Neural cell (in vitro differentiated cells): ENCODE measurements at regions not wholly inside any gene's neighbourhood (a gene's known extent, or its start where the extent isn't known, plus 50 kb on each side); places are given as distances from the start of the nearest gene placed in this dataset.

Experiments used
- H2AFZ ChIP-seq: fragments of 200-600, 300-800 bp; sonication (generic), shearing (Covaris generic); 2 replicates; pipeline ENCODE4 v1.6.0; 2014; ENCODE audit warnings: low read depth, mild to moderate bottlenecking, antibody characterized with exemption, low read length, moderate library complexity
- H3F3A ChIP-seq: fragments of 200-600 bp; shearing (Covaris generic); 2 replicates; pipeline ENCODE4 v1.6.1; 2016; ENCODE audit warnings: mild to moderate bottlenecking, moderate library complexity, mixed read lengths, antibody characterized with exemption, low read length; ENCODE audit not compliant: insufficient read depth, poor library complexity, severe bottlenecking
- H3K27ac ChIP-seq: fragments of 200-600, 300-800 bp; sonication (generic), shearing (Covaris generic); 2 replicates; pipeline ENCODE4 v1.5.1; 2014; ENCODE audit warnings: mild to moderate bottlenecking, low read length, moderate library complexity
- H3K27me3 ChIP-seq: fragments of 300-800, 200-600 bp; sonication (generic), shearing (Covaris generic); 2 replicates; pipeline ENCODE4 v1.6.0; 2014; ENCODE audit warnings: mild to moderate bottlenecking, low read depth, low read length, moderate library complexity; ENCODE audit not compliant: insufficient read depth
- H3K36me3 ChIP-seq: fragments of 300-800, 200-600 bp; sonication (generic), shearing (Covaris generic); 2 replicates; pipeline ENCODE4 v1.5.1; 2014; ENCODE audit warnings: mild to moderate bottlenecking, antibody characterized with exemption, low read length, moderate library complexity; ENCODE audit not compliant: insufficient read depth
- H3K4me2 ChIP-seq: fragments of 300-800, 200-600 bp; sonication (generic), shearing (Covaris generic); 2 replicates; pipeline ENCODE4 v1.6.0; 2014; ENCODE audit warnings: mild to moderate bottlenecking, low read length
- H3K4me3 ChIP-seq: fragments of 300-800, 200-600 bp; sonication (generic), shearing (Covaris generic); 2 replicates; pipeline ENCODE4 v1.5.1; 2014; ENCODE audit warnings: mild to moderate bottlenecking, low read length, moderate library complexity
- H3K79me2 ChIP-seq: fragments of 200-600 bp; shearing (Covaris generic); replicated peaks from 2 replicates; pipeline ENCODE4 v1.6.0; 2014; ENCODE audit warnings: mild to moderate bottlenecking, low read length, moderate library complexity; ENCODE audit not compliant: insufficient read depth
- H3K9ac ChIP-seq: fragments of 300-800, 200-600 bp; sonication (generic), shearing (Covaris generic); 2 replicates; pipeline ENCODE4 v1.6.1; 2016; ENCODE audit warnings: mild to moderate bottlenecking, low read length, mixed read lengths
- H3K9me2 ChIP-seq: fragments of 200-600 bp; shearing (Covaris generic); 2 replicates; pipeline ENCODE4 v1.6.1; 2016; ENCODE audit warnings: mild to moderate bottlenecking, low read length, mixed read lengths; ENCODE audit not compliant: insufficient read depth
- H3K9me3 ChIP-seq: fragments of 200-600, 300-800 bp; sonication (generic), shearing (Covaris generic); 2 replicates; pipeline ENCODE4 v1.6.1; 2016; ENCODE audit warnings: mild to moderate bottlenecking, mixed run types, low read length, moderate library complexity, mixed read lengths
- H4K20me1 ChIP-seq: fragments of 200-600 bp; shearing (Covaris generic); 2 replicates; pipeline ENCODE4 v1.6.1; 2016; ENCODE audit warnings: mild to moderate bottlenecking, mixed run types; ENCODE audit not compliant: insufficient read depth
- EP300 ChIP-seq: fragments of 450-650 bp; conservative IDR thresholded peaks from 2 replicates; pipeline ENCODE4 v1.6.1; 2014; ENCODE audit warnings: antibody characterized with exemption, mild to moderate bottlenecking, moderate library complexity; ENCODE audit not compliant: poor library complexity, severe bottlenecking
- EZH2 ChIP-seq: fragments of 200-600, 300-800 bp; shearing (Covaris generic), sonication (generic); IDR thresholded peaks from 2 replicates; pipeline ENCODE4 v1.6.1; 2014; ENCODE audit warnings: antibody characterized with exemption, low read length, borderline replicate concordance, mild to moderate bottlenecking; ENCODE audit not compliant: insufficient read depth, poor library complexity, severe bottlenecking
- MXI1 ChIP-seq: fragments of 450-650 bp; conservative IDR thresholded peaks from 2 replicates; pipeline ENCODE4 v1.6.1; 2014; ENCODE audit warnings: antibody characterized with exemption, mild to moderate bottlenecking; ENCODE audit not compliant: poor library complexity, severe bottlenecking
- POLR2AphosphoS5 ChIP-seq: IDR thresholded peaks from 2 replicates; pipeline ENCODE4 v1.6.1; 2012
- RAD21 ChIP-seq: fragments of 450-650 bp; conservative IDR thresholded peaks from 2 replicates; pipeline ENCODE4 v1.6.1; 2014; ENCODE audit warnings: antibody characterized with exemption, mild to moderate bottlenecking, moderate library complexity
- SMC3 ChIP-seq: fragments of 450-650 bp; conservative IDR thresholded peaks from 2 replicates; pipeline ENCODE4 v1.6.1; 2014; ENCODE audit warnings: antibody characterized with exemption, mild to moderate bottlenecking, moderate library complexity; ENCODE audit not compliant: poor library complexity
- TAF1 ChIP-seq: IDR thresholded peaks from 2 replicates; pipeline ENCODE4 v1.6.1; 2012; ENCODE audit warnings: low read depth
- TF ChIP-seq, protein P1 (sequence below): IDR thresholded peaks from 2 replicates; pipeline ENCODE4 v1.6.1; 2012; ENCODE audit warnings: borderline replicate concordance
- TF ChIP-seq, protein P2 (sequence below): fragments of 450-650 bp; IDR thresholded peaks from 2 replicates; pipeline ENCODE4 v1.5.1; 2014; ENCODE audit warnings: antibody characterized with exemption, mild to moderate bottlenecking, moderate library complexity; ENCODE audit not compliant: poor library complexity, severe bottlenecking

DNA sequence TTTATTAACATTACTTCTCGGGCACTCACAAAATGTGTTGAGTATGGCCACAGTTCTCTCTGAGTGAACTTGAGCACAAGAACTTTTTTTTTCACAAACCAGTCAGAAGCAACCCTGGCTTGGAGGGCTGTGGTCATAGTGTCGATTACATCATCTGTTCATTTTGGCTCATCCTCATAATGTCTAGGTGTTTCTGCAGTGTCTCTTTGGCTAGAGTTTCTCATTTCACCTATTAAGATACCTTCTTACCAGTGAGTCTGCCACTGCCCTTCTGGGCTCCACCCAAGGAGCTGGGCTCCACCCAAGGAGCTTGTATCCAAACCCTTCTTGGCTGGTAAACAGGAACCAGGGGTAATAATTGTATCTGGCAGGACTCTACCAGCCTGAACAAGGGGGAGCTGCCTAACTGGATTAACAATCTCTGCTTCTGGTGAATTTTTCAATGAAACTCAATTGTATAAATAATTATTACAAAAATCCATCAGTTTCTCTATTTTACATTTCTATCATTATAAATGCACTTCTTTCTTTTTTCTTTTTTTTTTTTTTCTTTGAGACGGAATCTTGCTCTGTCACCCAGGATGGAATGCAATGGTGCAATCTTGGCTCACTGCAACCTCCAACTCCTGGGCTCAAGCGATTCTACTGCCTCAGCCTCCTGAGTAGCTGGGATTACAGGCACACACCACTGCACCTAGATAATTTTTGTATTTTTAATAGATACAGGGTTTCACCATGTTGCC, 667.7 kb upstream of the SLIT2 start:
- no peak overlapping the region for H3K4me2 ChIP-seq
- no peak overlapping the region for H3K9ac ChIP-seq
- no peaks in the 10 kb centered on the region for H3K9me2 ChIP-seq
- no peaks in the 10 kb centered on the region for H3K9me3 ChIP-seq
- H4K20me1 ChIP-seq: no peaks in the 10 kb centered on the region
- no peak overlapping the region for H3K4me3 ChIP-seq
- H2AFZ ChIP-seq: no peak overlapping the region
- H3F3A ChIP-seq: no peaks in the 10 kb centered on the region
- no peak overlapping the region for H3K27ac ChIP-seq
- TF ChIP-seq, protein P1, sequence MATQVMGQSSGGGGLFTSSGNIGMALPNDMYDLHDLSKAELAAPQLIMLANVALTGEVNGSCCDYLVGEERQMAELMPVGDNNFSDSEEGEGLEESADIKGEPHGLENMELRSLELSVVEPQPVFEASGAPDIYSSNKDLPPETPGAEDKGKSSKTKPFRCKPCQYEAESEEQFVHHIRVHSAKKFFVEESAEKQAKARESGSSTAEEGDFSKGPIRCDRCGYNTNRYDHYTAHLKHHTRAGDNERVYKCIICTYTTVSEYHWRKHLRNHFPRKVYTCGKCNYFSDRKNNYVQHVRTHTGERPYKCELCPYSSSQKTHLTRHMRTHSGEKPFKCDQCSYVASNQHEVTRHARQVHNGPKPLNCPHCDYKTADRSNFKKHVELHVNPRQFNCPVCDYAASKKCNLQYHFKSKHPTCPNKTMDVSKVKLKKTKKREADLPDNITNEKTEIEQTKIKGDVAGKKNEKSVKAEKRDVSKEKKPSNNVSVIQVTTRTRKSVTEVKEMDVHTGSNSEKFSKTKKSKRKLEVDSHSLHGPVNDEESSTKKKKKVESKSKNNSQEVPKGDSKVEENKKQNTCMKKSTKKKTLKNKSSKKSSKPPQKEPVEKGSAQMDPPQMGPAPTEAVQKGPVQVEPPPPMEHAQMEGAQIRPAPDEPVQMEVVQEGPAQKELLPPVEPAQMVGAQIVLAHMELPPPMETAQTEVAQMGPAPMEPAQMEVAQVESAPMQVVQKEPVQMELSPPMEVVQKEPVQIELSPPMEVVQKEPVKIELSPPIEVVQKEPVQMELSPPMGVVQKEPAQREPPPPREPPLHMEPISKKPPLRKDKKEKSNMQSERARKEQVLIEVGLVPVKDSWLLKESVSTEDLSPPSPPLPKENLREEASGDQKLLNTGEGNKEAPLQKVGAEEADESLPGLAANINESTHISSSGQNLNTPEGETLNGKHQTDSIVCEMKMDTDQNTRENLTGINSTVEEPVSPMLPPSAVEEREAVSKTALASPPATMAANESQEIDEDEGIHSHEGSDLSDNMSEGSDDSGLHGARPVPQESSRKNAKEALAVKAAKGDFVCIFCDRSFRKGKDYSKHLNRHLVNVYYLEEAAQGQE: no peak
- TF ChIP-seq RAD21 (no peak), SMC3 (no peak), TAF1 (no peak), MXI1 (no peak), EZH2 (no peak), POLR2AphosphoS5 (no peak), EP300 (no peak)
- TF ChIP-seq, protein P2, sequence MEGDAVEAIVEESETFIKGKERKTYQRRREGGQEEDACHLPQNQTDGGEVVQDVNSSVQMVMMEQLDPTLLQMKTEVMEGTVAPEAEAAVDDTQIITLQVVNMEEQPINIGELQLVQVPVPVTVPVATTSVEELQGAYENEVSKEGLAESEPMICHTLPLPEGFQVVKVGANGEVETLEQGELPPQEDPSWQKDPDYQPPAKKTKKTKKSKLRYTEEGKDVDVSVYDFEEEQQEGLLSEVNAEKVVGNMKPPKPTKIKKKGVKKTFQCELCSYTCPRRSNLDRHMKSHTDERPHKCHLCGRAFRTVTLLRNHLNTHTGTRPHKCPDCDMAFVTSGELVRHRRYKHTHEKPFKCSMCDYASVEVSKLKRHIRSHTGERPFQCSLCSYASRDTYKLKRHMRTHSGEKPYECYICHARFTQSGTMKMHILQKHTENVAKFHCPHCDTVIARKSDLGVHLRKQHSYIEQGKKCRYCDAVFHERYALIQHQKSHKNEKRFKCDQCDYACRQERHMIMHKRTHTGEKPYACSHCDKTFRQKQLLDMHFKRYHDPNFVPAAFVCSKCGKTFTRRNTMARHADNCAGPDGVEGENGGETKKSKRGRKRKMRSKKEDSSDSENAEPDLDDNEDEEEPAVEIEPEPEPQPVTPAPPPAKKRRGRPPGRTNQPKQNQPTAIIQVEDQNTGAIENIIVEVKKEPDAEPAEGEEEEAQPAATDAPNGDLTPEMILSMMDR: no peak
- H3K27me3 ChIP-seq: no peaks in the 10 kb centered on the region
- no peaks in the 10 kb centered on the region for H3K36me3 ChIP-seq
- no peaks in the 10 kb centered on the region for H3K79me2 ChIP-seq

DNA sequence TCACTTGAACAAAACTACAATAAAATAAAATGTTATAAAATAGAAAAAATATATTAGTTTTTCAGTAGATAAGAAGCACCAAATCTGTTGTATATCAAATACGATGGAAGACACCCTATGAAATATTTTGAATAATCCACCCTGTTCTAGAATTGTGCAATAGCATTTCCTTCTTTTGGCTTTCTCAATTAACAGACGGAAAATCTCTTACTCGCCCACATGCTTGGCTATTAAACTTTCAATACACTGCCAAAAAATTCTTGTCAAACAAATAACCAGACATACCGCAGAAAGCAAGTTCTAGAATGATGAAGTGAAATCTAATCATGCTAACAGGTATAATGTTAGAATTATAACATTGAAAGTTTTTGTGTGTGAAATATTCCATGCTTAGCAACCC, 671.6 kb upstream of the SLIT2 start:
- H4K20me1 ChIP-seq: no peaks in the 10 kb centered on the region
- H3K4me2 ChIP-seq: no peak overlapping the region
- no peaks in the 10 kb centered on the region for H3K9me3 ChIP-seq
- H3K27ac ChIP-seq: no peak overlapping the region
- H3K36me3 ChIP-seq: no peaks in the 10 kb centered on the region
- H3K4me3 ChIP-seq: no peak overlapping the region
- no peaks in the 10 kb centered on the region for H3K9me2 ChIP-seq
- no peaks in the 10 kb centered on the region for H3K79me2 ChIP-seq
- H3K9ac ChIP-seq: no peak overlapping the region
- no peak overlapping the region for H2AFZ ChIP-seq
- no peaks in the 10 kb centered on the region for H3K27me3 ChIP-seq
- no peaks in the 10 kb centered on the region for H3F3A ChIP-seq
- no peak for TF ChIP-seq RAD21
- TF ChIP-seq MXI1: no peak
- no peak for TF ChIP-seq SMC3
- TF ChIP-seq, protein P1: no peak
- TF ChIP-seq TAF1: no peak
